ENCODE measurements at regions not wholly inside any gene's neighbourhood (a gene's known extent, or its start where the extent isn't known, plus 50 kb on each side); places are given as distances from the start of the nearest gene placed in this dataset.

- no peaks in the 10 kb centered on the region for H3K23me2 ChIP-seq (ENCODE audit: insufficient read length, low read depth, low read length, poor library complexity, severe bottlenecking)
- peaks cover 28 to 54% of the 10 kb centered on the region in 2 experiments for H3K4me1 Mint-ChIP-seq
- H2BK120ac ChIP-seq (ENCODE audit: low read depth, low read length, poor library complexity, severe bottlenecking): no peak overlapping the region
- no peak overlapping the region for H4K5ac ChIP-seq (ENCODE audit: insufficient read length, low read depth, low read length)
- H3K79me2 ChIP-seq (ENCODE audit: insufficient read depth, low read length): no peaks in the 10 kb centered on the region
- no peaks in the 10 kb centered on the region for H4K20me1 ChIP-seq (ENCODE audit: control insufficient read depth, insufficient read depth, insufficient read length)
- no peak for TF ChIP-seq CTCF (conservative IDR thresholded peaks at IDR 0.05)
- no peak for DNase-seq
- no peak overlapping the region for H4K91ac ChIP-seq (ENCODE audit: insufficient read length, low read depth, low read length)
- peaks cover 7% of the 10 kb centered on the region; the same call in 1 of the 2 replicates for H3K4me1 ChIP-seq (ENCODE audit: insufficient read depth, low read length)
- H3K79me1 ChIP-seq (ENCODE audit: insufficient read depth, low read depth, low read length, poor library complexity, severe bottlenecking): no peaks in the 10 kb centered on the region
- H2BK20ac ChIP-seq (ENCODE audit: low read depth, low read length, poor library complexity, severe bottlenecking): no peak overlapping the region
- no peaks in the 10 kb centered on the region for H3K36me3 Mint-ChIP-seq (ENCODE audit: insufficient read depth in 1 of 3, low read depth in 3 of 3)
- no peak overlapping the region for H3K23ac ChIP-seq (ENCODE audit: insufficient read length, low read depth, low read length)
- peak overlapping the region; percentile 39 to 94 (median 76); a peak in 5 of 7 replicates for H3K27ac Mint-ChIP-seq
- no peak overlapping the region for H2AFZ ChIP-seq (ENCODE audit: low read length)
- H3K9ac ChIP-seq (ENCODE audit: extremely low read depth, insufficient read length, low read length): no peak overlapping the region
- no peaks in the 10 kb centered on the region for H3K9me3 ChIP-seq (ENCODE audit: control insufficient read depth, low read depth, low read length)
- H2AK5ac ChIP-seq (ENCODE audit: insufficient read length, low read length): no peak overlapping the region
- H3K27me3 ChIP-seq (ENCODE audit: insufficient read depth, low read length): no peaks in the 10 kb centered on the region
- H3K27ac ChIP-seq (ENCODE audit: insufficient read length, low read depth, low read length): no peak overlapping the region
- no peak overlapping the region for H2BK12ac ChIP-seq (ENCODE audit: insufficient read length, low read depth, low read length)
- H3T11ph ChIP-seq (ENCODE audit: low read length): no peak overlapping the region
- H2BK5ac ChIP-seq (ENCODE audit: insufficient read length, low read length): no peak overlapping the region
- H3K27me3 Mint-ChIP-seq (ENCODE audit: low read depth): no peaks in the 10 kb centered on the region; the same call in 1 of the 2 replicates
- no peak overlapping the region for H3K18ac ChIP-seq (ENCODE audit: insufficient read length, low read depth, low read length)
- no peak overlapping the region for H3K56ac ChIP-seq (ENCODE audit: insufficient read length, low read depth, low read length)
- no CpG with 5 or more reads among the region's 4 CpGs for WGBS (ENCODE audit: extremely low coverage, insufficient read length, low lambda C conversion rate)
- H3K4ac ChIP-seq (ENCODE audit: low read depth, low read length): no peak overlapping the region
- no peak overlapping the region for H3K4me2 ChIP-seq (ENCODE audit: insufficient read depth, insufficient read length, low read length)
- H3K9me3 Mint-ChIP-seq: no peaks in the 10 kb centered on the region
- H2BK15ac ChIP-seq (ENCODE audit: low read depth, low read length): no peak overlapping the region
- no peak overlapping the region for H4K8ac ChIP-seq (replicated peaks; ENCODE audit: insufficient read length, low read depth, low read length)
- no peak overlapping the region for H3K14ac ChIP-seq (ENCODE audit: insufficient read depth, low read length)
- H3K4me3 Mint-ChIP-seq: no peak overlapping the region
Measured at GRCh38 chr3:113105093-113105449, 106.3 kb upstream of the BOC start.
